HEK293 (cell line): ENCODE measurements at regions not wholly inside any gene's neighbourhood (a gene's known extent, or its start where the extent isn't known, plus 50 kb on each side); places are given as distances from the start of the nearest gene placed in this dataset.

ENCODE experiments used
- CTCF ChIA-PET: fragments of 350-600 bp; formaldehyde crosslinking; extraction: SDS; loops from one replicate; lab custom pipeline; 2021; ENCODE audit warnings: antibody characterized with exemption; lab: Yijun Ruan, JAX
- POLR2A ChIA-PET: fragments of 300-600 bp; formaldehyde crosslinking; extraction: SDS; loops from one replicate; lab custom pipeline; 2020; ENCODE audit warnings: antibody characterized with exemption, inconsistent platforms; lab: Yijun Ruan, JAX
- H3K27ac ChIP-seq: fragments of 200-500 bp; sonication (Bioruptor generic); 2 replicates; pipeline ENCODE4 v1.5.1; 2014; ENCODE audit warnings: low read depth, low read length, control low read depth, inconsistent platforms; ENCODE audit errors: extremely low read depth
- H3K36me3 ChIP-seq, 2 experiments: fragments of 200-500 bp in 1 of 2; sonication (Bioruptor generic) in 1 of 2; 1 replicate in 1 of 2; 2 replicates in 1 of 2; pipeline ENCODE4 v1.5.1; 2014 to 2017; ENCODE audit warnings: inconsistent platforms in 2 of 2, low read length in 2 of 2; ENCODE audit not compliant: control insufficient read depth in 2 of 2, insufficient read depth in 1 of 2
- H3K4me1 ChIP-seq: fragments of 200-500 bp; sonication (Bioruptor generic); 2 replicates; pipeline ENCODE4 v1.5.1; 2014; ENCODE audit warnings: mild to moderate bottlenecking, low read length, inconsistent platforms; ENCODE audit not compliant: control insufficient read depth, insufficient read depth
- H3K4me3 ChIP-seq: 2 replicates; pipeline ENCODE4 v1.5.1; 2011; ENCODE audit warnings: low read depth, mild to moderate bottlenecking, control low read depth, low read length, moderate library complexity
- H3K9me3 ChIP-seq: fragments of 200-500 bp; sonication (Bioruptor generic); 2 replicates; pipeline ENCODE4 v1.5.1; 2014; ENCODE audit warnings: low read depth, low read length, inconsistent platforms; ENCODE audit not compliant: control insufficient read depth, insufficient read depth
- BCL6B ChIP-seq: fragments of 450-650 bp; formaldehyde crosslinking; IDR thresholded peaks from 2 replicates; pipeline ENCODE4 v1.5.1; 2017; ENCODE audit warnings: missing biosample characterization, missing genetic modification characterization
- FEZF1 ChIP-seq: fragments of 450-650 bp; formaldehyde crosslinking; IDR thresholded peaks from 2 replicates; pipeline ENCODE4 v1.5.1; 2016; ENCODE audit warnings: missing biosample characterization, missing genetic modification characterization
- GFI1B ChIP-seq: fragments of 450-650 bp; formaldehyde crosslinking; IDR thresholded peaks from 2 replicates; pipeline ENCODE4 v1.5.1; 2016; ENCODE audit warnings: missing biosample characterization, missing genetic modification characterization
- PRDM4 ChIP-seq: fragments of 450-650 bp; formaldehyde crosslinking; IDR thresholded peaks from 2 replicates; pipeline ENCODE4 v1.5.1; 2017; ENCODE audit warnings: missing biosample characterization, missing genetic modification characterization
- YY1 ChIP-seq: fragments of 450-650 bp; formaldehyde crosslinking; IDR thresholded peaks from 2 replicates; pipeline ENCODE4 v1.5.1; 2018; ENCODE audit warnings: missing biosample characterization, missing genetic modification characterization
- ZNF138 ChIP-seq: fragments of 450-650 bp; formaldehyde crosslinking; IDR thresholded peaks from 2 replicates; pipeline ENCODE4 v1.5.1; 2016; ENCODE audit warnings: missing biosample characterization, missing genetic modification characterization, borderline replicate concordance
- ZNF146 ChIP-seq: fragments of 450-650 bp; formaldehyde crosslinking; IDR thresholded peaks from 2 replicates; pipeline ENCODE4 v1.5.1; 2016; ENCODE audit warnings: missing biosample characterization, missing genetic modification characterization
- ZNF202 ChIP-seq: fragments of 450-650 bp; formaldehyde crosslinking; IDR thresholded peaks from 2 replicates; pipeline ENCODE4 v1.5.1; 2016; ENCODE audit warnings: missing biosample characterization, missing genetic modification characterization, borderline replicate concordance
- ZNF221 ChIP-seq: fragments of 450-650 bp; formaldehyde crosslinking; IDR thresholded peaks from 2 replicates; pipeline ENCODE4 v1.5.1; 2017; ENCODE audit warnings: missing biosample characterization, missing genetic modification characterization, borderline replicate concordance
- ZNF239 ChIP-seq: fragments of 450-650 bp; formaldehyde crosslinking; IDR thresholded peaks from 2 replicates; pipeline ENCODE4 v1.5.1; 2016; ENCODE audit warnings: missing biosample characterization, missing genetic modification characterization
- ZNF280D ChIP-seq: fragments of 450-650 bp; formaldehyde crosslinking; IDR thresholded peaks from 2 replicates; pipeline ENCODE4 v1.5.1; 2016; ENCODE audit warnings: missing biosample characterization, missing genetic modification characterization
- ZNF302 ChIP-seq: fragments of 450-650 bp; formaldehyde crosslinking; IDR thresholded peaks from 2 replicates; pipeline ENCODE4 v1.5.1; 2016; ENCODE audit warnings: missing biosample characterization, missing genetic modification characterization, low read depth
- ZNF426 ChIP-seq: fragments of 450-650 bp; formaldehyde crosslinking; IDR thresholded peaks from 2 replicates; pipeline ENCODE4 v1.5.1; 2017; ENCODE audit warnings: missing biosample characterization, missing genetic modification characterization, mild to moderate bottlenecking, inconsistent platforms, moderate library complexity
- ZNF521 ChIP-seq: fragments of 450-650 bp; formaldehyde crosslinking; IDR thresholded peaks from 2 replicates; pipeline ENCODE4 v1.5.1; 2017; ENCODE audit warnings: missing biosample characterization, mild to moderate bottlenecking, missing genetic modification characterization
- ZNF530 ChIP-seq: fragments of 450-650 bp; formaldehyde crosslinking; IDR thresholded peaks from 2 replicates; pipeline ENCODE4 v1.5.1; 2016; ENCODE audit warnings: low read depth, missing biosample characterization, missing genetic modification characterization
- ZNF585B ChIP-seq: fragments of 450-650 bp; formaldehyde crosslinking; IDR thresholded peaks from 2 replicates; pipeline ENCODE4 v1.5.1; 2016; ENCODE audit warnings: missing biosample characterization, missing genetic modification characterization
- ZNF623 ChIP-seq: fragments of 450-650 bp; formaldehyde crosslinking; IDR thresholded peaks from 2 replicates; pipeline ENCODE4 v1.5.1; 2016; ENCODE audit warnings: missing biosample characterization, missing genetic modification characterization
- ZNF645 ChIP-seq: fragments of 450-650 bp; formaldehyde crosslinking; IDR thresholded peaks from 2 replicates; pipeline ENCODE4; 2016; ENCODE audit warnings: missing biosample characterization, missing genetic modification characterization
- ZNF664 ChIP-seq: fragments of 450-650 bp; formaldehyde crosslinking; IDR thresholded peaks from 2 replicates; pipeline ENCODE4 v1.5.1; 2016; ENCODE audit warnings: missing biosample characterization, missing genetic modification characterization
- ZNF701 ChIP-seq: fragments of 450-650 bp; formaldehyde crosslinking; IDR thresholded peaks from 2 replicates; pipeline ENCODE4 v1.5.1; 2016; ENCODE audit warnings: missing biosample characterization, missing genetic modification characterization
- ZNF837 ChIP-seq: fragments of 450-650 bp; formaldehyde crosslinking; IDR thresholded peaks from 2 replicates; pipeline ENCODE4 v1.5.1; 2016; ENCODE audit warnings: missing biosample characterization, missing genetic modification characterization
- ZSCAN23 ChIP-seq: fragments of 450-650 bp; formaldehyde crosslinking; IDR thresholded peaks from 2 replicates; pipeline ENCODE4 v1.5.1; 2016; ENCODE audit warnings: missing biosample characterization, missing genetic modification characterization
- ZSCAN30 ChIP-seq: fragments of 450-650 bp; IDR thresholded peaks from 2 replicates; pipeline ENCODE4 v1.5.1; 2018; ENCODE audit warnings: missing biosample characterization, mild to moderate bottlenecking, missing genetic modification characterization, moderate library complexity
- ZSCAN5A ChIP-seq: fragments of 450-650 bp; formaldehyde crosslinking; IDR thresholded peaks from 2 replicates; pipeline ENCODE4 v1.5.1; 2016; ENCODE audit warnings: missing biosample characterization, missing genetic modification characterization

- H3K4me3 ChIP-seq, result no peak overlapping the region
- TF ChIP-seq ZNF837 (tag by site-specific recombination) (no peak), ZNF202 (no peak), ZNF280D (tag by site-specific recombination) (no peak), ZNF302 (tag by site-specific recombination) (no peak), ZNF701 (tag by site-specific recombination) (no peak), GFI1B (tag by site-specific recombination) (no peak), ZSCAN30 (tag by site-specific recombination) (no peak), BCL6B (no peak), ZNF239 (tag by site-specific recombination) (no peak), ZNF623 (tag by site-specific recombination) (no peak), FEZF1 (tag by site-specific recombination) (no peak), ZNF664 (tag by site-specific recombination) (no peak), ZNF645 (tag by site-specific recombination) (no peak), ZNF521 (tag by site-specific recombination) (no peak), ZNF146 (no peak), ZNF530 (tag by site-specific recombination) (no peak), ZNF138 (tag by site-specific recombination) (no peak)
- TF ChIP-seq, all 188 proteins: peak for 0
- ChIA-PET POLR2A (no interaction called here), CTCF (interaction anchor here (0.7 kb wide), 1 partner anchor 87 kb away, joined by 4 read pairs; no protein-coding TSS in a partner anchor)
- no peak overlapping the region for H3K27ac ChIP-seq
- no peaks in the 10 kb centered on the region for H3K4me1 ChIP-seq
- H3K9me3 ChIP-seq, result no peaks in the 10 kb centered on the region
- no peaks in the 10 kb centered on the region for H3K36me3 ChIP-seq
Observed at GRCh38 chr10:8893102-8893501, 838.6 kb downstream of the GATA3 start.

GRCh38 chr10:8894148-8894547 lies 839.7 kb downstream of the GATA3 start:
- H3K4me3 ChIP-seq, result no peak overlapping the region
- ChIA-PET POLR2A (no interaction called here), CTCF (interaction anchor here (0.9 kb wide), 1 partner anchor 14 kb away, joined by 3 read pairs; no protein-coding TSS in a partner anchor)
- H3K4me1 ChIP-seq, result no peaks in the 10 kb centered on the region
- no peaks in the 10 kb centered on the region for H3K36me3 ChIP-seq
- no peaks in the 10 kb centered on the region for H3K9me3 ChIP-seq
- TF ChIP-seq ZSCAN23 (tag by site-specific recombination) (no peak), ZNF221 (tag by site-specific recombination) (no peak), ZNF426 (tag by site-specific recombination) (no peak), PRDM4 (tag by site-specific recombination) (no peak), YY1 (tag by site-specific recombination) (no peak), ZSCAN5A (no peak), ZNF585B (tag by site-specific recombination) (no peak)
- H3K27ac ChIP-seq, result no peak overlapping the region
